ENCODE measurements at regions not wholly inside any gene's neighbourhood (a gene's known extent, or its start where the extent isn't known, plus 50 kb on each side); places are given as distances from the start of the nearest gene placed in this dataset.

DNA sequence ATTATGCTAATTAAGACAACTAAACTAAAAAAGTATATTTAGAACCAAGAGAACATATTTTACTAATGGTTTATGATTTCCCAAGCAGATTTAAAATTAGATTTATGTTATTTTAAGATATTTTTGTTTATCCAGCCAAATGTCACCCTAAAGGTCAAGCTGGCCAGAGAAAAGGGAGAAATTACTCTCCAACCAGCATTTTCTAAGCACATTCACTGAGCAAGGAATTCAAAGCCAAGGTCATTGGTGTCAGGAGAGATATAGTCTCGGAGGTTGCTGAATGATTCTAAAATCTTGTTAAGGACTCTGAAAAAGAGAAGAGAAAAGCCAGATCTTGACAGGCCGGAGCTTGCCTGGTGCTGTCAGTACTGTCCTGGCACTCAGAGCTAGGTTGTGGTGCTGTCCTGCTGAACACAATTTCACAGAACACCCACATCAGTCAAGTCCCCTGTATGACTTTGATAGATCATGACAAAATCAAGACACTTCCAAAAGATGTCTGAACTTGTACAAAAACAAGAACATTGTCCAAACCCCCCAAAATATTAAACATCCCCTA, 222.3 kb upstream of the SMLR1 start:
- TF ChIP-seq, protein P1, sequence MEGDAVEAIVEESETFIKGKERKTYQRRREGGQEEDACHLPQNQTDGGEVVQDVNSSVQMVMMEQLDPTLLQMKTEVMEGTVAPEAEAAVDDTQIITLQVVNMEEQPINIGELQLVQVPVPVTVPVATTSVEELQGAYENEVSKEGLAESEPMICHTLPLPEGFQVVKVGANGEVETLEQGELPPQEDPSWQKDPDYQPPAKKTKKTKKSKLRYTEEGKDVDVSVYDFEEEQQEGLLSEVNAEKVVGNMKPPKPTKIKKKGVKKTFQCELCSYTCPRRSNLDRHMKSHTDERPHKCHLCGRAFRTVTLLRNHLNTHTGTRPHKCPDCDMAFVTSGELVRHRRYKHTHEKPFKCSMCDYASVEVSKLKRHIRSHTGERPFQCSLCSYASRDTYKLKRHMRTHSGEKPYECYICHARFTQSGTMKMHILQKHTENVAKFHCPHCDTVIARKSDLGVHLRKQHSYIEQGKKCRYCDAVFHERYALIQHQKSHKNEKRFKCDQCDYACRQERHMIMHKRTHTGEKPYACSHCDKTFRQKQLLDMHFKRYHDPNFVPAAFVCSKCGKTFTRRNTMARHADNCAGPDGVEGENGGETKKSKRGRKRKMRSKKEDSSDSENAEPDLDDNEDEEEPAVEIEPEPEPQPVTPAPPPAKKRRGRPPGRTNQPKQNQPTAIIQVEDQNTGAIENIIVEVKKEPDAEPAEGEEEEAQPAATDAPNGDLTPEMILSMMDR (conservative IDR thresholded peaks at IDR 0.05 in 1 of 2, IDR thresholded peaks at IDR 0.05 in 1 of 2; ENCODE audit: low read depth in 1 of 2, low read length in 2 of 2) = no peak
- TF ChIP-seq EZH2 (IDR thresholded peaks at IDR 0.05; ENCODE audit: low read length, missing control alignments) = no peak
